Heart left ventricle (tissue), 13 donors: ENCODE measurements at regions not wholly inside any gene's neighbourhood (a gene's known extent, or its start where the extent isn't known, plus 50 kb on each side); places are given as distances from the start of the nearest gene placed in this dataset.

Experiments
- CTCF ChIP-seq, 12 donors: fragments of 200-600 bp; sonication (generic) in 4 of 12; IDR thresholded peaks; one replicate each; pipeline versions ENCODE4 v1.5.0 to v1.8.0; 2018 to 2022; ENCODE audit warnings: antibody characterized with exemption in 12 of 12, mild to moderate bottlenecking in 5 of 12
- POLR2A ChIP-seq, 2 donors: fragments of 450-650 bp; IDR thresholded peaks; one replicate each; pipeline ENCODE4 v1.6.1; 2017; ENCODE audit warnings: antibody characterized with exemption in 2 of 2, mild to moderate bottlenecking in 2 of 2, moderate library complexity in 2 of 2
- donor health status: ischemic (EF 13 %, LVEDD 7.1; RV severe dilation, severe dysfunction).
- donor health status: DM: no; HTN: yes; CAD: no.
- donor health status: DM: no; HTN: no; CAD: no.
- donor health status: ischemic (EF 25% LVEDD 6.9; RV normal size, moderate dysfunction).
- donor health status: ischemic (EF 25% LVEDD 5.7; RV mildly dilated, moderate dysfunction).
- donor health status: ischemic (EF 35%, LVEDD 5.7; RV mildly dilated, moderate dysfunction).
- donor health status: nonischemic (EF 11% LVEDD 7.7; RV severe dilation, severe dysfunction).
- donor health status: DM: yes; HTN: yes; CAD: no.
- donor health status: PGD.
- donor health status: ischemic (EF 29% LVEDD 5.4; RV normal size, mild dysfunction).
- donor health status: nonischemic (EF 23%, LVEDD 6.1; RV moderate dilation, normal function).

GRCh38 chr15:36469311-36469966 lies 110.0 kb upstream of the CDIN1 start:
- TF ChIP-seq CTCF (IDR thresholded peaks at IDR 0.05): no peak
- no peak for TF ChIP-seq POLR2A (IDR thresholded peaks at IDR 0.05)
